Central memory CD4-positive, alpha-beta T cell (primary cell): ENCODE measurements at regions not wholly inside any gene's neighbourhood (a gene's known extent, or its start where the extent isn't known, plus 50 kb on each side); places are given as distances from the start of the nearest gene placed in this dataset.

Source experiments
- DNase-seq: peaks from one replicate; pipeline ENCODE4 v3.0.0; 2022

GRCh38 chr2:155109527-155109926 is 411.0 kb downstream of the KCNJ3 start:
- DNase-seq: no peak

- no peak for DNase-seq
Observed at GRCh38 chr2:155100261-155100660, 401.8 kb downstream of the KCNJ3 start.

GRCh38 chr2:155099784-155100183 is 401.3 kb downstream of the KCNJ3 start:
- no peak for DNase-seq

GRCh38 chr2:155095613-155096012 is 397.1 kb downstream of the KCNJ3 start:
- DNase-seq: no peak

GRCh38 chr2:155080373-155080772 is 381.9 kb downstream of the KCNJ3 start:
- DNase-seq: no peak

GRCh38 chr2:155070489-155070888 is 372.0 kb downstream of the KCNJ3 start:
- DNase-seq: no peak

GRCh38 chr2:155062922-155063258 is 364.4 kb downstream of the KCNJ3 start:
- no peak for DNase-seq

- no peak for DNase-seq
Observed at GRCh38 chr2:155062250-155062921, 363.9 kb downstream of the KCNJ3 start.

- no peak for DNase-seq
Observed at GRCh38 chr2:155060896-155061295, 362.4 kb downstream of the KCNJ3 start.

GRCh38 chr2:155054712-155055111 is 356.2 kb downstream of the KCNJ3 start:
- no peak for DNase-seq

- DNase-seq: no peak
Observed at GRCh38 chr2:155043097-155043496, 344.6 kb downstream of the KCNJ3 start.

GRCh38 chr2:155035308-155035707 is 336.8 kb downstream of the KCNJ3 start:
- no peak for DNase-seq

- DNase-seq: no peak
Observed at GRCh38 chr2:155033652-155034051, 335.2 kb downstream of the KCNJ3 start.

GRCh38 chr2:155030296-155030695 is 331.8 kb downstream of the KCNJ3 start:
- DNase-seq: no peak

- DNase-seq: no peak
Observed at GRCh38 chr2:155026651-155027174, 328.2 kb downstream of the KCNJ3 start.

GRCh38 chr2:155023674-155024073 is 325.2 kb downstream of the KCNJ3 start:
- no peak for DNase-seq

GRCh38 chr2:155022531-155022930 is 324.0 kb downstream of the KCNJ3 start:
- no peak for DNase-seq

- DNase-seq: no peak
Observed at GRCh38 chr2:155021618-155022017, 323.1 kb downstream of the KCNJ3 start.

- DNase-seq: no peak
Observed at GRCh38 chr2:155020246-155020645, 321.8 kb downstream of the KCNJ3 start.

GRCh38 chr2:155010925-155011324 is 312.4 kb downstream of the KCNJ3 start:
- no peak for DNase-seq

GRCh38 chr2:154995361-154995760 is 296.9 kb downstream of the KCNJ3 start:
- DNase-seq: no peak

- no peak for DNase-seq
Observed at GRCh38 chr2:154992826-154993225, 294.3 kb downstream of the KCNJ3 start.

- DNase-seq: no peak
Observed at GRCh38 chr2:154978710-154979109, 280.2 kb downstream of the KCNJ3 start.

GRCh38 chr2:154978244-154978643 is 279.7 kb downstream of the KCNJ3 start:
- no peak for DNase-seq

GRCh38 chr2:154974041-154974440 is 275.5 kb downstream of the KCNJ3 start:
- no peak for DNase-seq
